ENCODE measurements at regions not wholly inside any gene's neighbourhood (a gene's known extent, or its start where the extent isn't known, plus 50 kb on each side); places are given as distances from the start of the nearest gene placed in this dataset.

DNA sequence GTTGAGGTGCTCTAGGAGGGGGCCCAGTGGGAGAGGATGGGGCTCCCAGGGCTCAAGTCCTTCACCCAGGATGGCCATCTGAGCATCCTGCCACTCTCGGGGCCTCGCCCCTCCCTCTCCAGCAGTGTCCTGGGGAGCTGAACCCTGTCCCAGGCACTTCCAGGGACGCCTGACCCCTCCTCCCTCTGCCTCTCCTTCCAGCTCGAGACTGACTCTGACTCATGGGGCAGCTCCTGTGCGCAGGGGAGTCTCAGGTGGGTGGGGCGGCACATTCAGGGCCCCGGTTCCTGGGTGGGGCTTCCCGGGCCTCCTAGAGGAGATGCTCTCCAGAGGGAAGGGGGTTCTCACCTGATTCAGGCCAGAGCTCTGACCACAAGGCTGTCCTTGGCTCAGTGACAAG is 77.1 kb upstream of the IGLL5 start:
- ChIA-PET CTCF (interaction anchor here (1.2 to 2.8 kb wide), 6 partner anchors 11 to 146 kb away, joined by 3 to 22 read pairs (median 6); no protein-coding TSS in a partner anchor), POLR2A (no interaction called here)
- peaks cover 2% of the 10 kb centered on the region for H3K27me3 ChIP-seq (ENCODE audit: control insufficient read depth, insufficient read depth, low read length)
- H3K4me3 ChIP-seq (ENCODE audit: low read depth, low read length) = no peak overlapping the region
- H3K9me3 ChIP-seq (ENCODE audit: control insufficient read depth, insufficient read depth, low read length) = no peaks in the 10 kb centered on the region; the same call in 1 of the 2 replicates
- TF ChIP-seq, protein P1, sequence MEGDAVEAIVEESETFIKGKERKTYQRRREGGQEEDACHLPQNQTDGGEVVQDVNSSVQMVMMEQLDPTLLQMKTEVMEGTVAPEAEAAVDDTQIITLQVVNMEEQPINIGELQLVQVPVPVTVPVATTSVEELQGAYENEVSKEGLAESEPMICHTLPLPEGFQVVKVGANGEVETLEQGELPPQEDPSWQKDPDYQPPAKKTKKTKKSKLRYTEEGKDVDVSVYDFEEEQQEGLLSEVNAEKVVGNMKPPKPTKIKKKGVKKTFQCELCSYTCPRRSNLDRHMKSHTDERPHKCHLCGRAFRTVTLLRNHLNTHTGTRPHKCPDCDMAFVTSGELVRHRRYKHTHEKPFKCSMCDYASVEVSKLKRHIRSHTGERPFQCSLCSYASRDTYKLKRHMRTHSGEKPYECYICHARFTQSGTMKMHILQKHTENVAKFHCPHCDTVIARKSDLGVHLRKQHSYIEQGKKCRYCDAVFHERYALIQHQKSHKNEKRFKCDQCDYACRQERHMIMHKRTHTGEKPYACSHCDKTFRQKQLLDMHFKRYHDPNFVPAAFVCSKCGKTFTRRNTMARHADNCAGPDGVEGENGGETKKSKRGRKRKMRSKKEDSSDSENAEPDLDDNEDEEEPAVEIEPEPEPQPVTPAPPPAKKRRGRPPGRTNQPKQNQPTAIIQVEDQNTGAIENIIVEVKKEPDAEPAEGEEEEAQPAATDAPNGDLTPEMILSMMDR (IDR thresholded peaks at IDR 0.05; ENCODE audit: low read depth, low read length) = no peak
- DNase-seq (ENCODE audit: low read depth, low spot score) = no peak
- H3K27ac ChIP-seq (ENCODE audit: low read depth, low read length) = no peak overlapping the region

DNA sequence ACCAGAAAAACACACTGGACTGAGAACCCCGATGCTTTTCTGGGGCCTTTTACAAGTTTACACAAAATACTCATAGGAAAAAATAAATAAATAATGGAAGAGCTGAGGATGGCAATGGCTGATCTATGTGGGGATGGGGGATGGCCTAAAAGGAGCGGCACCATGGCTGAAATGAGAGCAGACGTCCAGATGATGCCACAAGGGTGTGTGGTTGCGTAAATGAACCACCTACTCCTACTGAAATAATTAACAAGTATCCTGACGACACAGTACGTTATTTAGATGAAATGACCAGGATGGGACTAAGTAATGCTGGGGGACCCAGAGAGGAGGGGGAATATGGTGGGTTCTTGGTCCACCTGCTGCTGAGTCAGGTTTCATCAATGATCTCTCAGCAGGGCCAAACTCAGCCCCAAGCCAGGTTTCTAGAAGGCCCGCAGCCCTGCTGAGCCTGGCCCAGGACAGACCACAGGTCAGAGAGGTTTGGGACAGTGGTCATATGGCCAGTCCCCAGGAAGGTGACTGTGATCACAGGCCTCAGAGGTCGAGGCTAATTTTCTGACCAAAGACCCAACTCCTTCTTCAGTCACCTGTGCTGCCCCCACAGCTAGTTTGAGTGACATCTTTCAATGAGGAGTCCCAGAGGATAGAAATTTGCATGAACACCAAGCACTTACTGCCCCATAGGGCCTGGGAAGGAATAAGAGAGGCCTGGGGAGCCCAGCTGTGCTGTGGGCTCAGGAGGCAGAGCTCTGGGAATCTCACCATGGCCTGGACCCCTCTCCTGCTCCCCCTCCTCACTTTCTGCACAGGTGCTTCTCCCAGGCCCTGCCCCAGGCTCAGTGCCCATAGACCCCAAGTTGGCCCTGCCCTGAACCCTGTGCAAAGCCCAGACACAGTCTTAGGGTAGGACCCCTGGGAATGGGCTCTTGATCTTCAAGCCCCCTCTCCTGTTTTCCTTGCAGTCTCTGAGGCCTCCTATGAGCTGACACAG is 76.3 kb upstream of the IGLL5 start:
- no peaks in the 10 kb centered on the region; the same call in 1 of the 2 replicates for H3K9me3 ChIP-seq (ENCODE audit: control insufficient read depth, insufficient read depth, low read length)
- ChIA-PET POLR2A (no interaction called here), CTCF (interaction anchor here (1.3 to 2.8 kb wide), 2 partner anchors 73 to 145 kb away, joined by 6 to 22 read pairs; no protein-coding TSS in a partner anchor)
- TF ChIP-seq, protein P1 (IDR thresholded peaks at IDR 0.05; ENCODE audit: low read depth, low read length) = no peak
- no peak for DNase-seq (ENCODE audit: low read depth, low spot score)
- H3K27ac ChIP-seq (ENCODE audit: low read depth, low read length) = no peak overlapping the region
- H3K4me3 ChIP-seq (ENCODE audit: low read depth, low read length) = no peak overlapping the region
- peaks cover 2% of the 10 kb centered on the region for H3K27me3 ChIP-seq (ENCODE audit: control insufficient read depth, insufficient read depth, low read length)

DNA sequence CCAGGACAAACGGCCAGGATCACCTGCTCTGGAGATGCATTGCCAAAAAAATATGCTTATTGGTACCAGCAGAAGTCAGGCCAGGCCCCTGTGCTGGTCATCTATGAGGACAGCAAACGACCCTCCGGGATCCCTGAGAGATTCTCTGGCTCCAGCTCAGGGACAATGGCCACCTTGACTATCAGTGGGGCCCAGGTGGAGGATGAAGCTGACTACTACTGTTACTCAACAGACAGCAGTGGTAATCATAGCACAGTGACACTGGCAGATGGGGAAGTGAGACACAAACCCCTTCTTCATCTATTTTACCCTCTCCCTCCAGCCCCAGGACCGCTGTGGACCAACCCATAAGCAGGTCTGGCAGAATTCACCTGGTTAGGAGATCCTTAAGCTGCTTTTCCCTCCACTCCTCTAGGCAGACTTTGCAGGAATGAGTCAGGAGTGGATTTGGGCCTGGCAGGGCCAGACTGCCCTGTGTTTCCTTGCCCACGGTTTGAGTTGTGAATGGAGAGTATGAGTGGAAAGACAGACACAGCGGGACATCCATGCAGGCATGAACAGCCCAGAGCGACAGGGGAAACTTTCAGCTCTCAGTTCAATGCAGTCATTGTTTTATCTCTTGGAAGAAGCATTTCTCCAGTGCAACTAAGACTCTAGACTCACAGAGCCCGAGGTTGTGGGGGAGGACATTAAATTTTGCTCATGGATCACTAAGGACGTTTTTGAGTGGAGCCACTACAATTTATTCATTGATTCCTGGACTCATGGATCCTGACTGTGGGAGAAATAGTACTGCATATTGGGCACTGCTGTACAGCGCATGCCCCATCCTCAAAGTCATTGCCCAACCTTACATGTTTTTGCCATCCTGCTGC is 75.3 kb upstream of the IGLL5 start:
- no peak for DNase-seq (ENCODE audit: low read depth, low spot score)
- Histone ChIP-seq H3K9me3 (ENCODE audit: control insufficient read depth, insufficient read depth, low read length) (no peaks in the 10 kb centered on the region; the same call in 1 of the 2 replicates), H3K4me3 (ENCODE audit: low read depth, low read length) (no peak overlapping the region), H3K27me3 (ENCODE audit: control insufficient read depth, insufficient read depth, low read length) (peaks cover 2% of the 10 kb centered on the region), H3K27ac (ENCODE audit: low read depth, low read length) (no peak overlapping the region)
- TF ChIP-seq, protein P1 (IDR thresholded peaks at IDR 0.05; ENCODE audit: low read depth, low read length) = no peak
- ChIA-PET CTCF (no interaction called here), POLR2A (no interaction called here)

DNA sequence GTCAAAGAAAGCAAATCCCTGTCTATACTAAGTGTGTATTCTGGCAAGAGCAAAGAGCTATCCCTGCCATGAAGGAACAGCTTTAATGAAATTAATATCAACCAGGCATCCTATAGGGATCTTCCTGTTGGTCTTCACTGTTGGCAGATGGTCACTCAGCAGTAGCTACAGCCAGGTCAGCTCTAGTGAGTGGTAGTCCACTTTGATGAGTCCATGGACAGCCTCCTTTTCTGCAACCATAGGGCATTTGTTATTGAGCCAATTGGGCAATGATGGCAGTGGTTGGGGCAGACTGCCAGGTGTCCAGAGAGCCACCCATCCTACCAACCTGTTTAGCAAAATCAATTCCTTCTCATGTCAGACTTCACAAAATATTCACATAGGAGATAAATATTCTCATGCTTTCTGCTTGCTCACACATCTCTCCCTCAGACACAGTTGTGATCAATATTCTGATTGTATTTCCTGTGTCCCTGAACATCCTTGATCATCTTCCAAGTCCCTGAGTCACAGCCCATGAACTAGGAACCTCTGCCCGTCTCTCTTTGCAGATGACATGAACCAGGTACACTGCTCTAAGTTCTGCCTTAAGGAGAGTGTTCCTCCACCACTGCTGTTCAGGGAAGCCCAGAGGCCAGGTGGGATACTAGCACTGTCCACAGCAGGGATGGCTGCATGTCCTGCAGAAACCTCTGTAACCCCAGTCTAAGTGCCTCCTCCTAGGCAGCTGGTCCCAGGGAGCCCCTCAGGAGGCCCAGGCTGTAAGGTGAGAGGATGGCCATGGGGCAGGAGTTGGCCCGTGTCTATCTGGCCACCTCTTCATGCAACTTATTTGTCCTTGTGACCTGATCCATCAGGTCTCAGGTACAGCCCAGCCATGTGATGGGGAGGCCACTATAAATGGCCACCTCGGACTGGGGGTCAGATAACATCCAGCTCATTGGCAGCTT is 74.2 kb upstream of the IGLL5 start:
- H3K9me3 ChIP-seq (ENCODE audit: control insufficient read depth, insufficient read depth, low read length) = no peaks in the 10 kb centered on the region; the same call in 1 of the 2 replicates
- POLR2A ChIA-PET = no interaction called here
- DNase-seq (ENCODE audit: low read depth, low spot score) = no peak
- no peak overlapping the region for H3K4me3 ChIP-seq (ENCODE audit: low read depth, low read length)
- TF ChIP-seq, protein P1 (IDR thresholded peaks at IDR 0.05; ENCODE audit: low read depth, low read length) = no peak
- peaks cover 2% of the 10 kb centered on the region for H3K27me3 ChIP-seq (ENCODE audit: control insufficient read depth, insufficient read depth, low read length)
- no peak overlapping the region for H3K27ac ChIP-seq (ENCODE audit: low read depth, low read length)
- CTCF ChIA-PET = no interaction called here

Data from AG04450 (cell line).